ENCODE measurements at regions not wholly inside any gene's neighbourhood (a gene's known extent, or its start where the extent isn't known, plus 50 kb on each side); places are given as distances from the start of the nearest gene placed in this dataset.

GRCh38 chr14:43535231-43535838, 971.7 kb downstream of the FSCB start:
- no TSS peak for BruUV-seq (replicated peaks)
- dilution Hi-C loops (cut with HindIII; ENCODE audit: low sequenced_read_pairs, unreplicated experiment), result no loop called here
- TF ChIP-seq CHD1 (IDR thresholded peaks at IDR 0.05; ENCODE audit: low read depth, low read length) (no peak), RFX5 (IDR thresholded peaks at IDR 0.05; ENCODE audit: low read depth, low read length) (no peak), SMC3 (IDR thresholded peaks at IDR 0.05; ENCODE audit: low read depth, low read length) (no peak), USF2 (IDR thresholded peaks at IDR 0.05; ENCODE audit: low read depth, low read length) (no peak), POLR2A (IDR thresholded peaks at IDR 0.05; ENCODE audit: low read depth, low read length) (no peak), RAD21 (IDR thresholded peaks at IDR 0.05; ENCODE audit: low read length) (no peak), NFE2L2 (IDR thresholded peaks at IDR 0.05; ENCODE audit: low read depth, low read length) (no peak), CTCF (conservative IDR thresholded peaks at IDR 0.05; ENCODE audit: low read depth, low read length) (no peak), MXI1 (IDR thresholded peaks at IDR 0.05; ENCODE audit: borderline replicate concordance, low read depth, low read length) (no peak), RCOR1 (IDR thresholded peaks at IDR 0.05; ENCODE audit: insufficient replicate concordance, low read length) (no peak), FOS (IDR thresholded peaks at IDR 0.05; ENCODE audit: low read depth, low read length) (no peak), BHLHE40 (IDR thresholded peaks at IDR 0.05; ENCODE audit: low read depth, low read length) (no peak), MAFK (IDR thresholded peaks at IDR 0.05; ENCODE audit: low read depth, low read length) (no peak), ELK1 (IDR thresholded peaks at IDR 0.05; ENCODE audit: borderline replicate concordance, low read depth, low read length) (no peak), CEBPB (IDR thresholded peaks at IDR 0.05; ENCODE audit: low read depth, low read length) (no peak), MAZ (IDR thresholded peaks at IDR 0.05; ENCODE audit: borderline replicate concordance, low read depth, low read length) (no peak)

More at GRCh38 chr14:43535231-43535838, 971.7 kb downstream of the FSCB start:
- no peaks in the 10 kb centered on the region for H3K9me1 ChIP-seq (ENCODE audit: insufficient read depth, low read length)
- H2BK20ac ChIP-seq (ENCODE audit: low read depth, low read length), result no peak overlapping the region
- no peak overlapping the region for H3K27ac ChIP-seq (ENCODE audit: insufficient read depth, low read length)
- H3K14ac ChIP-seq (replicated peaks; ENCODE audit: low read depth, low read length), result no peak overlapping the region
- H3K4ac ChIP-seq (ENCODE audit: low read depth, low read length), result no peak overlapping the region
- peaks cover 7% of the 10 kb centered on the region for H3K9me3 ChIP-seq (ENCODE audit: control insufficient read depth, insufficient read depth, low read length)
- no peak overlapping the region for H3K4me2 ChIP-seq (ENCODE audit: low read depth, low read length)
- DNase-seq, result no peak
- H2BK5ac ChIP-seq (ENCODE audit: low read depth, low read length, poor library complexity, severe bottlenecking), result no peak overlapping the region
- no peaks in the 10 kb centered on the region for H3K27me3 ChIP-seq (ENCODE audit: control insufficient read depth, insufficient read depth, low read length)
- no peak overlapping the region for H2BK120ac ChIP-seq (ENCODE audit: low read depth, low read length)
- no peak overlapping the region for H2AK5ac ChIP-seq (ENCODE audit: low read depth, low read length)
- H4K5ac ChIP-seq (ENCODE audit: low read depth, low read length), result no peak overlapping the region
- no peak overlapping the region for H4K91ac ChIP-seq (ENCODE audit: insufficient read depth, low read depth, low read length)
- WGBS, 2 experiments (ENCODE audit: extremely low coverage in 2 of 2, insufficient read length in 1 of 2), result 80% methylated on average over 6 of the region's 18 CpGs; no CpG with 5 or more reads in 1 of the 2 experiments
- intact Hi-C loops (cut with micrococcal nuclease) (no loop called here), in situ Hi-C loops (cut with MboI; ENCODE audit: low sequenced_read_pairs) (no loop called here)
- no peak overlapping the region for H2BK15ac ChIP-seq (ENCODE audit: low read depth, low read length)
- H3K9ac ChIP-seq (ENCODE audit: low read depth, low read length), result no peak overlapping the region
- no peak overlapping the region for H3K18ac ChIP-seq (ENCODE audit: low read depth, low read length)
- H3K4me3 ChIP-seq (ENCODE audit: insufficient read depth, low read depth, low read length), result no peak overlapping the region
- H2AFZ ChIP-seq (replicated peaks; ENCODE audit: low read length, poor library complexity), result no peak overlapping the region
- H4K20me1 ChIP-seq (ENCODE audit: insufficient read depth, low read length), result no peaks in the 10 kb centered on the region
- H3K36me3 ChIP-seq (ENCODE audit: control insufficient read depth, insufficient read depth, low read length), result no peaks in the 10 kb centered on the region
- no peaks in the 10 kb centered on the region for H3K4me1 ChIP-seq (ENCODE audit: control insufficient read depth, insufficient read depth, low read length)
- POLR2A ChIA-PET (ENCODE audit: unreplicated experiment), result no interaction called here
- no peak for ATAC-seq (ENCODE audit: low read depth)
- H2AK9ac ChIP-seq (replicated peaks; ENCODE audit: low read depth, low read length, poor library complexity), result no peak overlapping the region
- no peak overlapping the region for H4K8ac ChIP-seq (ENCODE audit: low read depth in 2 of 2, low read length in 2 of 2)
- no peak overlapping the region for H3K23ac ChIP-seq (ENCODE audit: low read depth, low read length)
- H3K56ac ChIP-seq (ENCODE audit: extremely low read depth, insufficient read depth, low read length), result no peak overlapping the region
- CTCF ChIA-PET, result no interaction called here
- no peaks in the 10 kb centered on the region for H3K79me1 ChIP-seq (ENCODE audit: low read depth in 1 of 2, low read length in 2 of 2)
